ENCODE measurements at regions not wholly inside any gene's neighbourhood (a gene's known extent, or its start where the extent isn't known, plus 50 kb on each side); places are given as distances from the start of the nearest gene placed in this dataset.

GRCh38 chr2:20504174-20504573, 57.3 kb downstream of the RHOB start:
- TF ChIP-seq POLR2AphosphoS5 (IDR thresholded peaks at IDR 0.05; ENCODE audit: low read depth, low read length) (no peak), JUND (IDR thresholded peaks at IDR 0.05; ENCODE audit: low read length) (no peak), CTCF (IDR thresholded peaks at IDR 0.05; ENCODE audit: control extremely low read depth in 1 of 3, insufficient read depth in 1 of 3, low read depth in 1 of 3, low read length in 3 of 3) (no peak), POLR2A (IDR thresholded peaks at IDR 0.05; ENCODE audit: control extremely low read depth in 1 of 2, low read depth in 2 of 2, low read length in 2 of 2) (no peak), RXRA (IDR thresholded peaks at IDR 0.05; ENCODE audit: insufficient read depth, low read depth, low read length) (no peak), KDM5A (IDR thresholded peaks at IDR 0.05; ENCODE audit: low read length) (no peak), ZNF274 (IDR thresholded peaks at IDR 0.05; ENCODE audit: borderline replicate concordance, extremely low read depth, low read length) (no peak), EZH2 (IDR thresholded peaks at IDR 0.05; ENCODE audit: low read depth, low read length, severe bottlenecking) (no peak)
